ENCODE measurements at regions not wholly inside any gene's neighbourhood (a gene's known extent, or its start where the extent isn't known, plus 50 kb on each side); places are given as distances from the start of the nearest gene placed in this dataset.

- TF ChIP-seq TAF1 (IDR thresholded peaks at IDR 0.05; ENCODE audit: borderline replicate concordance, low read depth, low read length) (no peak), ZSCAN29 (IDR thresholded peaks at IDR 0.05) (no peak), BCL3 (IDR thresholded peaks at IDR 0.05; ENCODE audit: borderline replicate concordance, insufficient read depth, low read depth, low read length, poor library complexity, severe bottlenecking) (no peak), CEBPB (IDR thresholded peaks at IDR 0.05; ENCODE audit: borderline replicate concordance in 1 of 2, low read depth in 2 of 2, low read length in 2 of 2) (no peak), MLLT1 (IDR thresholded peaks at IDR 0.05) (no peak), BCLAF1 (IDR thresholded peaks at IDR 0.05) (no peak), RAD21 (IDR thresholded peaks at IDR 0.05; ENCODE audit: insufficient read depth, low read depth, low read length) (no peak)
Measured at GRCh38 chrX:96455078-96455477, 229.6 kb upstream of the DIAPH2 start.

All from GM12878 (cell line).